ENCODE measurements at regions not wholly inside any gene's neighbourhood (a gene's known extent, or its start where the extent isn't known, plus 50 kb on each side); places are given as distances from the start of the nearest gene placed in this dataset.

GRCh38 chr18:10059610-10060468 is 146.0 kb downstream of the VAPA start:
- Histone ChIP-seq H3K27ac (no peak overlapping the region), H3K36me3 (replicated peaks) (no peaks in the 10 kb centered on the region), H3K4me3 (ENCODE audit: low read depth, low read length) (no peak overlapping the region), H3K27me3 (replicated peaks) (no peaks in the 10 kb centered on the region)
- TF ChIP-seq CTCF (IDR thresholded peaks at IDR 0.05; ENCODE audit: low read depth, low read length, missing control alignments): no peak
- no peak for DNase-seq
- in situ Hi-C loops (cut with HindIII; ENCODE audit: low pct_ligation_motif_present, low sequenced_read_pairs): no loop called here

GRCh38 chr18:10060469-10060782 is 146.6 kb downstream of the VAPA start:
- Histone ChIP-seq H3K4me3 (ENCODE audit: low read depth, low read length) (no peak overlapping the region), H3K27me3 (replicated peaks) (no peaks in the 10 kb centered on the region), H3K36me3 (replicated peaks) (no peaks in the 10 kb centered on the region), H3K27ac (no peak overlapping the region)
- in situ Hi-C loops (cut with HindIII; ENCODE audit: low pct_ligation_motif_present, low sequenced_read_pairs): no loop called here
- no peak for TF ChIP-seq CTCF (IDR thresholded peaks at IDR 0.05; ENCODE audit: low read depth, low read length, missing control alignments)
- no peak for DNase-seq

- TF ChIP-seq CTCF (IDR thresholded peaks at IDR 0.05; ENCODE audit: low read depth, low read length, missing control alignments): no peak
- Histone ChIP-seq H3K36me3 (replicated peaks) (no peaks in the 10 kb centered on the region), H3K27me3 (replicated peaks) (no peaks in the 10 kb centered on the region), H3K27ac (no peak overlapping the region), H3K4me3 (ENCODE audit: low read depth, low read length) (no peak overlapping the region)
- no peak for DNase-seq
- in situ Hi-C loops (cut with HindIII; ENCODE audit: low pct_ligation_motif_present, low sequenced_read_pairs): no loop called here
Observed at GRCh38 chr18:10060841-10061240, 147.0 kb downstream of the VAPA start.

- H3K4me3 ChIP-seq (ENCODE audit: low read depth, low read length): no peak overlapping the region
- no peak for TF ChIP-seq CTCF (IDR thresholded peaks at IDR 0.05; ENCODE audit: low read depth, low read length, missing control alignments)
- H3K27me3 ChIP-seq (replicated peaks): no peaks in the 10 kb centered on the region
- in situ Hi-C loops (cut with HindIII; ENCODE audit: low pct_ligation_motif_present, low sequenced_read_pairs): no loop called here
- H3K27ac ChIP-seq: no peak overlapping the region
- no peak for DNase-seq
- H3K36me3 ChIP-seq (replicated peaks): no peaks in the 10 kb centered on the region
Observed at GRCh38 chr18:10061566-10062140, 147.8 kb downstream of the VAPA start.

- Histone ChIP-seq H3K27me3 (replicated peaks) (no peaks in the 10 kb centered on the region), H3K27ac (no peak overlapping the region), H3K36me3 (replicated peaks) (no peaks in the 10 kb centered on the region), H3K4me3 (ENCODE audit: low read depth, low read length) (no peak overlapping the region)
- TF ChIP-seq CTCF (IDR thresholded peaks at IDR 0.05; ENCODE audit: low read depth, low read length, missing control alignments): no peak
- DNase-seq: no peak
- in situ Hi-C loops (cut with HindIII; ENCODE audit: low pct_ligation_motif_present, low sequenced_read_pairs): no loop called here
Observed at GRCh38 chr18:10062302-10063300, 148.8 kb downstream of the VAPA start.

Data from brain microvascular endothelial cell (primary cell).